Right lobe of liver (tissue), 4 donors: ENCODE measurements at regions not wholly inside any gene's neighbourhood (a gene's known extent, or its start where the extent isn't known, plus 50 kb on each side); places are given as distances from the start of the nearest gene placed in this dataset.

Source experiments
- POLR2A ChIP-seq: fragments of 450-650 bp; IDR thresholded peaks from one replicate; pipeline ENCODE4 v1.6.1; 2017; ENCODE audit warnings: antibody characterized with exemption, mild to moderate bottlenecking
- TF ChIP-seq, protein P1 (sequence below), 4 donors: fragments of 200-600 bp in 3 of 4; fragments of 450-650 bp in 1 of 4; IDR thresholded peaks; one replicate each; pipeline versions ENCODE4 v1.5.1 to v1.8.0; 2016 to 2022; ENCODE audit warnings: antibody characterized with exemption in 4 of 4, mild to moderate bottlenecking in 2 of 4
- donor health status: DM: no; HTN: no; CAD: no.
- donor health status: DM: no; HTN: no; CAD: no.
- donor health status: DM: no; HTN: yes; CAD: no.

DNA sequence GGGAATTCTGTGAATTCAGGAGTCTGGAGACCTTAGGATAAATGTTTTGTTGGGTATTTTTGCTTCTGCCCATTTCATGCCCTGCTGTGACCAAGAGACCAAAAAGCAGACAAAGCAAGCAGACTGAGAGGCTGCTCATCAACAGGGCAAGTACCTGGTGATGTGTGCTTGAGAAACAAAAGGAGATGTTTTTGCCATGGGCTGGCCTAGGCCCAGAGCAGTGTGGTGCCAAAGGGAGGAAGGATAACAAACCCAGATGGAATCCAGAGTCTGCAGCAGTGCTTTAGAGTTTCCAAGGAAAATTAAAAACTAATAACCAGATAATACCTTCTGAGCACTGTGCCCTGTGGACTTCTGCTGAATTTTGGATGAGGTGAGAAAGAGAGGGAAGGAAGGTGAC is 538.4 kb downstream of the STK39 start:
- TF ChIP-seq, protein P1, sequence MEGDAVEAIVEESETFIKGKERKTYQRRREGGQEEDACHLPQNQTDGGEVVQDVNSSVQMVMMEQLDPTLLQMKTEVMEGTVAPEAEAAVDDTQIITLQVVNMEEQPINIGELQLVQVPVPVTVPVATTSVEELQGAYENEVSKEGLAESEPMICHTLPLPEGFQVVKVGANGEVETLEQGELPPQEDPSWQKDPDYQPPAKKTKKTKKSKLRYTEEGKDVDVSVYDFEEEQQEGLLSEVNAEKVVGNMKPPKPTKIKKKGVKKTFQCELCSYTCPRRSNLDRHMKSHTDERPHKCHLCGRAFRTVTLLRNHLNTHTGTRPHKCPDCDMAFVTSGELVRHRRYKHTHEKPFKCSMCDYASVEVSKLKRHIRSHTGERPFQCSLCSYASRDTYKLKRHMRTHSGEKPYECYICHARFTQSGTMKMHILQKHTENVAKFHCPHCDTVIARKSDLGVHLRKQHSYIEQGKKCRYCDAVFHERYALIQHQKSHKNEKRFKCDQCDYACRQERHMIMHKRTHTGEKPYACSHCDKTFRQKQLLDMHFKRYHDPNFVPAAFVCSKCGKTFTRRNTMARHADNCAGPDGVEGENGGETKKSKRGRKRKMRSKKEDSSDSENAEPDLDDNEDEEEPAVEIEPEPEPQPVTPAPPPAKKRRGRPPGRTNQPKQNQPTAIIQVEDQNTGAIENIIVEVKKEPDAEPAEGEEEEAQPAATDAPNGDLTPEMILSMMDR (IDR thresholded peaks at IDR 0.05), result no peak
- no peak for TF ChIP-seq POLR2A
